ENCODE measurements at regions not wholly inside any gene's neighbourhood (a gene's known extent, or its start where the extent isn't known, plus 50 kb on each side); places are given as distances from the start of the nearest gene placed in this dataset.

DNA sequence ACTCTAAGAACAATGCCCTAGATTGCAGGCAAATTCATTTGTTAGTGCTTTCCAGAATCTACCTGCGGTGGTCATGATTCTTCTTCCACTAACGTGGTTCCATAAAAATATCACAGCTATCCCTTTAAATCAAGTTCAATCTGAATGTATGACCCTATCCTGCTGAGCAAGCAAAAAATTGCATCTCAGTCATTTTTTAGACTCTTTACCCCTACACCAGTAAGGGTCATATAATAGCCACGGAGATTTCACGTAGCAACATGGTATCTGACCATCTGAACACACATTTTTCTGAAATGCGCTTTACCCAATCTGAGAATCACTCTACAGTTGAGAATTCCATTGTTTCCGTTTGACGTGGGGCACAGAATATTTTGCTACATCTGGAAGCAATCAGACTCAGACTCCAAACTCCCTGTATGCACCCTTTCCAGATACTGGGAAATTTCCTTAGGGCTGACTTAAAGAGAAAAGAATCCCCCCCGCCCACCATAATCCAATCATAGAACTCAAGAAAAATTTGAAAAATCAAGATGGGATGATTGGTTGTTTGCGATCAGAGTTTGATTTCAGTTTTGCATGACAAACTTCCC lies 699.2 kb upstream of the ZP4 start:
- TF ChIP-seq CTCF (conservative IDR thresholded peaks at IDR 0.05; ENCODE audit: low read length) (no peak), EZH2phosphoT487 (IDR thresholded peaks at IDR 0.05; ENCODE audit: borderline replicate concordance) (no peak)
